GM23338 (cell line): ENCODE measurements at regions not wholly inside any gene's neighbourhood (a gene's known extent, or its start where the extent isn't known, plus 50 kb on each side); places are given as distances from the start of the nearest gene placed in this dataset.

ENCODE experiments used
- ATAC-seq: fragments of 200-7000 bp; cut with Tn5 transposase; 3 replicates; pipeline ENCODE4 v1.9.1; 2020
- DNase-seq: peaks from one replicate; pipeline ENCODE4 v3.0.0-alpha.2; 2015; ENCODE audit warnings: low spot score
- H2AFZ ChIP-seq: fragments of 200-600 bp; sonication (generic); 2 replicates; pipeline ENCODE4 v1.8.0; 2016; ENCODE audit warnings: antibody characterized with exemption, mild to moderate bottlenecking, moderate library complexity
- H3F3A ChIP-seq: fragments of 200-600 bp; sonication (generic); replicated peaks from 2 replicates; pipeline ENCODE4 v1.8.0; 2017; ENCODE audit warnings: antibody characterized with exemption, mixed run types, low read depth
- H3K27ac ChIP-seq: fragments of 200-600 bp; sonication (generic); 2 replicates; pipeline ENCODE4 v1.6.1; 2016; ENCODE audit warnings: low read depth
- H3K27me3 ChIP-seq: fragments of 200-600 bp; sonication (generic); 2 replicates; pipeline ENCODE4 v1.8.0; 2016; ENCODE audit warnings: mild to moderate bottlenecking, mixed run types, moderate library complexity; ENCODE audit not compliant: insufficient read depth
- H3K36me3 ChIP-seq: fragments of 200-600 bp; sonication (generic); 2 replicates; pipeline ENCODE4 v1.8.0; 2016; ENCODE audit warnings: mild to moderate bottlenecking; ENCODE audit not compliant: insufficient read depth
- H3K4me1 ChIP-seq: fragments of 200-600 bp; sonication (generic); 2 replicates; pipeline ENCODE4 v1.8.0; 2016; ENCODE audit warnings: mild to moderate bottlenecking, moderate library complexity; ENCODE audit not compliant: insufficient read depth
- H3K4me2 ChIP-seq: fragments of 200-600 bp; sonication (generic); 2 replicates; pipeline ENCODE4 v1.7.1; 2017; ENCODE audit warnings: mixed run types
- H3K4me3 ChIP-seq: fragments of 200-600 bp; sonication (generic); 2 replicates; pipeline ENCODE4 v1.6.1; 2016; ENCODE audit warnings: mixed run types
- H3K79me2 ChIP-seq: fragments of 200-600 bp; sonication (generic); replicated peaks from 2 replicates; pipeline ENCODE4 v1.8.0; 2017; ENCODE audit warnings: mild to moderate bottlenecking; ENCODE audit not compliant: insufficient read depth
- H3K9me2 ChIP-seq: fragments of 200-600 bp; sonication (generic); 2 replicates; pipeline ENCODE4 v1.8.0; 2017; ENCODE audit not compliant: insufficient read depth
- H4K20me1 ChIP-seq: fragments of 200-600 bp; sonication (generic); replicated peaks from 2 replicates; pipeline ENCODE4 v1.8.0; 2017; ENCODE audit warnings: mild to moderate bottlenecking; ENCODE audit not compliant: insufficient read depth
- H3K27ac Mint-ChIP-seq: 2 replicates; pipeline ENCODE4 v1.8.0; 2020; ENCODE audit warnings: inconsistent platforms, mild to moderate bottlenecking, moderate library complexity, mixed read lengths
- H3K27me3 Mint-ChIP-seq: 3 replicates; pipeline ENCODE4 v1.8.0; 2022; ENCODE audit warnings: low read depth, mild to moderate bottlenecking, moderate library complexity, mixed read lengths, inconsistent platforms; ENCODE audit not compliant: insufficient read depth, poor library complexity
- H3K36me3 Mint-ChIP-seq: 3 replicates; pipeline ENCODE4 v1.8.0; 2021; ENCODE audit warnings: low read depth, mild to moderate bottlenecking, inconsistent platforms, moderate library complexity, mixed read lengths
- H3K4me1 Mint-ChIP-seq: 3 replicates; pipeline ENCODE4 v1.8.0; 2020; ENCODE audit warnings: mild to moderate bottlenecking, inconsistent platforms, mixed read lengths
- H3K4me3 Mint-ChIP-seq: 3 replicates; pipeline ENCODE4 v1.8.0; 2021; ENCODE audit warnings: moderate library complexity, mild to moderate bottlenecking, inconsistent platforms, mixed read lengths
- H3K9me3 Mint-ChIP-seq: 3 replicates; pipeline ENCODE4 v1.8.0; 2020; ENCODE audit warnings: moderate library complexity, mild to moderate bottlenecking, inconsistent platforms, mixed read lengths
- CREB1 ChIP-seq: fragments of 250-450 bp; sonication (Bioruptor Pico); IDR thresholded peaks from 2 replicates; pipeline ENCODE4 v1.5.0; 2020; ENCODE audit warnings: low read depth, mild to moderate bottlenecking, moderate library complexity
- CTCF ChIP-seq, 2 experiments: fragments of 200-600 bp in 1 of 2; sonication (generic) in 1 of 2; conservative IDR thresholded peaks; 2 replicates each; pipeline versions ENCODE4 v1.5.1 to v1.6.1; 2016 to 2017; ENCODE audit warnings: antibody characterized with exemption in 2 of 2, low read depth in 2 of 2, mild to moderate bottlenecking in 2 of 2, moderate library complexity in 1 of 2
- ETS1 ChIP-seq: IDR thresholded peaks from 2 replicates; pipeline ENCODE4 v1.6.1; 2016; ENCODE audit warnings: antibody characterized with exemption
- EZH2 ChIP-seq: fragments of 200-600 bp; sonication (generic); IDR thresholded peaks from one replicate; pipeline ENCODE4 v1.8.0; 2017; ENCODE audit warnings: antibody characterized with exemption, mild to moderate bottlenecking, low read depth; ENCODE audit not compliant: unreplicated experiment
- EZH2phosphoT487 ChIP-seq: fragments of 200-600 bp; sonication (generic); IDR thresholded peaks from one replicate; pipeline ENCODE4 v1.8.1; 2018; ENCODE audit warnings: antibody characterized with exemption; ENCODE audit not compliant: unreplicated experiment
- JUNB ChIP-seq: IDR thresholded peaks from one replicate; pipeline ENCODE4 v1.6.1; 2016; ENCODE audit warnings: antibody characterized with exemption; ENCODE audit not compliant: unreplicated experiment
- NANOG ChIP-seq: IDR thresholded peaks from 2 replicates; pipeline ENCODE4 v1.6.1; 2016; ENCODE audit warnings: antibody characterized with exemption, borderline replicate concordance
- POLR2AphosphoS5 ChIP-seq: IDR thresholded peaks from 2 replicates; pipeline ENCODE4 v1.6.1; 2016; ENCODE audit warnings: antibody characterized with exemption, low read depth
- REST ChIP-seq: IDR thresholded peaks from one replicate; pipeline ENCODE4 v1.6.1; 2018; ENCODE audit warnings: antibody characterized with exemption; ENCODE audit not compliant: unreplicated experiment
- STAT1 ChIP-seq: IDR thresholded peaks from one replicate; pipeline ENCODE4 v1.6.1; 2016; ENCODE audit warnings: antibody characterized with exemption; ENCODE audit not compliant: unreplicated experiment
- ZNF114 ChIP-seq: fragments of 250-450 bp; sonication (Bioruptor Pico); IDR thresholded peaks from 2 replicates; pipeline ENCODE4 v1.5.0; 2020; ENCODE audit warnings: mild to moderate bottlenecking, moderate library complexity
- ZNF331 ChIP-seq: fragments of 250-450 bp; sonication (Bioruptor Pico); IDR thresholded peaks from 2 replicates; pipeline ENCODE4 v1.5.0; 2020; ENCODE audit warnings: low read depth, mild to moderate bottlenecking, moderate library complexity
- ZNF462 ChIP-seq: fragments of 250-450 bp; sonication (Bioruptor Pico); IDR thresholded peaks from 2 replicates; pipeline ENCODE4 v1.5.0; 2020; ENCODE audit warnings: mild to moderate bottlenecking, moderate library complexity

- Histone ChIP-seq H2AFZ (no peak overlapping the region), H3K4me3 (no peak overlapping the region), H3F3A (no peaks in the 10 kb centered on the region), H3K27ac (no peak overlapping the region), H3K79me2 (no peaks in the 10 kb centered on the region), H3K4me2 (no peak overlapping the region), H3K27me3 (no peaks in the 10 kb centered on the region), H3K9me2 (no peaks in the 10 kb centered on the region), H3K4me1 (peaks cover 19% of the 10 kb centered on the region), H3K36me3 (no peaks in the 10 kb centered on the region), H4K20me1 (no peaks in the 10 kb centered on the region)
- DNase-seq: no peak
- H3K4me1 Mint-ChIP-seq: peaks cover 19% of the 10 kb centered on the region; the same call in 2 of the 3 replicates
- ATAC-seq: no peak
- peaks cover 3% of the 10 kb centered on the region for H3K27me3 Mint-ChIP-seq
- no peak overlapping the region for H3K4me3 Mint-ChIP-seq
- H3K9me3 Mint-ChIP-seq: peaks cover 9% of the 10 kb centered on the region
- peaks cover 6% of the 10 kb centered on the region; the same call in 2 of the 3 replicates for H3K36me3 Mint-ChIP-seq
- TF ChIP-seq REST (no peak), NANOG (no peak), STAT1 (no peak), ZNF331 (no peak), EZH2phosphoT487 (no peak), POLR2AphosphoS5 (no peak), ZNF462 (CRISPR knock-in tag) (no peak), CREB1 (CRISPR knock-in tag) (no peak), ZNF114 (CRISPR knock-in tag) (no peak), JUNB (no peak), CTCF (conservative IDR thresholded peaks at IDR 0.05; ENCODE audit: low read depth in 2 of 2) (no peak), EZH2 (no peak), ETS1 (no peak)
- H3K27ac Mint-ChIP-seq: no peak overlapping the region
Observed at GRCh38 chr9:71218774-71219173, 97.4 kb upstream of the TRPM3 start.
